HG03378 (cell line): ENCODE measurements at regions not wholly inside any gene's neighbourhood (a gene's known extent, or its start where the extent isn't known, plus 50 kb on each side); places are given as distances from the start of the nearest gene placed in this dataset.
"Not testable (repeated sequence)": the region's sequence is repeated elsewhere in the genome, so short reads cannot be mapped to it uniquely, and the experiment has no call there.

Experiments used
- ATAC-seq: cut with Tn5 transposase; IDR thresholded peaks from one replicate; pipeline ENCODE4 v1.9.1; 2021; ENCODE audit warnings: mild to moderate bottlenecking, moderate library complexity; ENCODE audit not compliant: unreplicated experiment

DNA sequence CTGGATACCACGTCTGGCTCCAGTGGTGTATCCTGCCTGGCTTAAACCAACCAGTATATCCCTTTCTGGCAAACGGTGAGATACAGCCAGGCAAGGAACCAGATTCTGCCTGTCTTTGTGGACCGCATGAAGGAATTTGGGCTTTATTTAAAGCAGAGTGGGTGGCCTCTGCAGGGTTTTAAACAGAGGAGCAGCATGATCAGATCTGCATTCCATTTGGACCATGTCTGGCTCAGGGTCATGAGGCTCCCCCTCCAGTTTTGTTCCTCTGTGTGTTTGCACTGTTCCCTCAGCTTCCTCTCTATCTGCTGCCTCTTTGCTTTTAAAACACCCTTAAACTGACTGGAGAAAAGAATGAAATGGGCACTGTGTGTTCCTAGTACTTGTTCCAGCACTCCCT, 195.0 kb downstream of the GIPC2 start:
- ATAC-seq, result no peak

GRCh38 chr1:78247079-78247478, 201.3 kb downstream of the GIPC2 start:
- no peak for ATAC-seq

- no peak for ATAC-seq
Observed at GRCh38 chr1:78250201-78250600, 204.4 kb downstream of the GIPC2 start.

DNA sequence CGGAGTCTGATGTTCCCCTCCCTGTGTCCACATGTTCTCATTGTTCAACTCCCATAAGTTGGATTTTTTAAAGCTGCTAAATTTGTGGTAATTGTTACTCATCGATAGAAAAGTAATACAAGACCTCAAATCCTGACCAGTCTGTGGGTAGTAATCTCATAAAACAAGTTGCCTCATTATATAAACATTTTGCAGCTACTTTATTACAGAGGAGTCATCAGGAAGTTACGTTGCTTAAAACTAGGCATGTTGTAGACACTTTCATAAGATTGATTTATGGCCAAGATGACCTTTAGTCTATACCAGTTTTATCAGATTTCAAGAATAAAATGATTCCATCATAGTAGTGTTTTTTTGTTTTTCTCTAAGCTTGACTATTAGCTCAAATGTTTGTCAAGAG, 208.8 kb downstream of the GIPC2 start:
- no peak for ATAC-seq

DNA sequence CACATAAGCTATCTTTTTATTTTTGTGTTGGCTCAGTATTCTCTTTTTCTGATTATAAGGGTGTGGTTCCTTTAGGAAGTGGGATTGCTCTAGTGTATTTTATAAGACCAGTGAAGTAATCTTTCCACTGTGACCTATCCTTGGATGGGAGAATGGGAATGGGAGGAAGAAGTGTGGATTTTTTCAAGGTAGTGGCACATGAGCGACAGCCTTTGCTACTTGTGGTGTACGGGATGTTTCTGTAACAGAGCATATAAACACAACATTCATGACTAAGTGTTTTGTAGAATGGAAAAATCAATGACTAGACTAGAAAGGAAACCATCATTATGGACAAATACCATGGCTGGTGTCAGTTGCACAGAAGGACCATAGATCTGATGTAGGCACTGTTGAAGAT, 209.6 kb downstream of the GIPC2 start:
- no peak for ATAC-seq

- ATAC-seq, result no peak
Observed at GRCh38 chr1:78255846-78256245, 210.1 kb downstream of the GIPC2 start.

- no peak for ATAC-seq
Observed at GRCh38 chr1:78263459-78263858, 217.7 kb downstream of the GIPC2 start.

GRCh38 chr1:78263946-78264345, 218.2 kb downstream of the GIPC2 start:
- no peak for ATAC-seq

DNA sequence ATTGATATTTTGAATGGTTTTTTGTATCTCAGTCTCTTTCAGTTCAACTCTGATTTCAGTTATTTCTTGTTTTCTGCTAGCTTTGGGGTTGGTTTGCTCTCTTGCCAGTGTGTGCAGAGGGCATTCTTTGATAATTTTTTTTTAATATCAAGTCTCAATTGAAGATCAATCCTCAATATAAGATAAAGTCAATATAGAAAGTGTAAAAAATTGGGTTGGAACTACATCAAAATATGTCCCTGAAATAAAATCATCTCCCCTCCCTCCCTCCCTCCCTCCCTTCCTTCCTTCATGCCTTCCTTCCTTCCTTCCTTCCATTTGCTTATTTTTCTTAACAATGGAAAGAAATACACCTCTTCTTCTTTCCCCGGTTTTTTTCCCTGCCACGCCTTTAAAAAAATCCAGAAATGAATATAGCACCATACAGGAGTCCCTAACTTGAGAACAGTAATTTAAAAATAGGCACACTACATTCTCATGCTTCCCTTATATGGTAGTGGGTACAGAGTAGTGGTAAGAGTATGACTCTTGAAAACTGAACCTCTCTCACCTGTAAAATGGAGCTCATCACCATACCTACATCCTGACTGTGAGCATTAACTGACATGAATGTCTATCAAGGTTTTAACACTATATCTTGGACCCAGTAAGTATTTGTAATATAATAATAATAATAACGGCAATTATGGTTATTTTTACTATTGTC, 221.9 kb downstream of the GIPC2 start:
- ATAC-seq, result no peak

GRCh38 chr1:78269591-78269990, 221.2 kb upstream of the PTGFR start:
- ATAC-seq, result no peak

DNA sequence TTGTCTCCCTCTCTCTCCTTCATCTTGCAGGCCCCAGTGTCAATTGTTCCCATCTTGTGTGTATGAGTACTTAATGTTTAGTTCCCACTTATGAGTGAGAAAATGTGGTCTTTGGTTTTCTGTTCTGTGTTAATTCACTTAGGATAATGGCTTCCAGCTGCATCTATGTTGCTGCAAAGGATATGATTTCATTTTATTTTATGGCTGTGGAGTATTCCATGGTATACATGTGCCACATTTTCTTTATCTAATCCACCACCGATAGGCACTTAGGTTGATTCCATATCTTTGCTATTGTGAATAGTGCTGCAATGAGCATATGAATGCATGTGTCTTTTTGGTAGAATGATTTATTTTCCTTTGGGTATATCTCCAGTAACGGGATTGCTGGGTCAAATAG, 219.4 kb upstream of the PTGFR start:
- ATAC-seq, result not testable (repeated sequence)

DNA sequence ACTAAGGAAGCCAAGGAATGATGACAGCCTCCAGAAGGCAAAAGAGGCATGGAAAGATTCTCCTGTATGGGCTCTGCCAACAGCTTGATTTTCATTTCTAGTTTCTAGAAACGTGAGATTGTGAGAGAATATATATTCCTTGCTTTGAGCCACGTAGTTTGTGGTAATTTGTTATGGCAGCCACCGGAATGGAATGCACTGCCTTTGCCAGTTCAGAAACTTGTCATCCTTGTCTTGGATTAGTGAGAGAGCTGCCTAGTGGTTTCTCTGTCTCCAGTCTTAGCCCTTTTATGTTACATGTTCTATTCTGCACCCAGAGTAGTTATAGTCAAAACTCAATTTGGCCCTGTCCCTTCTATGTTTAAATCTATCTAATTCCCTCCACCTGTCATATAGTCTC, 216.0 kb upstream of the PTGFR start:
- ATAC-seq, result no peak

GRCh38 chr1:78275456-78275855, 215.3 kb upstream of the PTGFR start:
- ATAC-seq, result no peak

- ATAC-seq, result no peak
Observed at GRCh38 chr1:78275906-78276685, 214.7 kb upstream of the PTGFR start.

- ATAC-seq, result peak; percentile 83
Observed at GRCh38 chr1:78277253-78277652, 213.5 kb upstream of the PTGFR start.

GRCh38 chr1:78279051-78279450, 211.7 kb upstream of the PTGFR start:
- no peak for ATAC-seq

- ATAC-seq, result no peak
Observed at GRCh38 chr1:78280626-78281025, 210.1 kb upstream of the PTGFR start.

- ATAC-seq, result no peak
Observed at GRCh38 chr1:78281580-78281979, 209.2 kb upstream of the PTGFR start.

DNA sequence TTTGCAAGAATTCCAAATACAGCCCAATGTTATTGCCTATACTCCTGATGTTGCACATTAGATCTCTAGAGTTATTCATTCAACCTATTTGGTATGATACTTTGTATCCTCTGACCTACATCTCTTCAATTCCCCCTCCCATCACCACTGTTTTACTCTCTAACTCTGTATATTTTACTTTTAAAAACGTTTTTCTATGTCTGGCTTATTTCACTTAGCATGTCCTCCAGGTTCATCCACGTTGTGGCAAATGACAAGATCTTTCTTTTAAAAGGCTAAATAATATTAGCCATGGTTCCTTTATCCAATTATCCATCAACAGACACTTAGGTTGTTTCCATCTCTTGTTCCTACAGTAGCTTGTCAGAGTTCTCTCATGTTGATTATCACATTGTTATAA, 207.1 kb upstream of the PTGFR start:
- ATAC-seq, result no peak

GRCh38 chr1:78284354-78284753, 206.4 kb upstream of the PTGFR start:
- no peak for ATAC-seq

- no peak for ATAC-seq
Observed at GRCh38 chr1:78286686-78287085, 204.1 kb upstream of the PTGFR start.

GRCh38 chr1:78289603-78290002, 201.2 kb upstream of the PTGFR start:
- no peak for ATAC-seq

- ATAC-seq, result no peak
Observed at GRCh38 chr1:78291418-78291817, 199.4 kb upstream of the PTGFR start.
